DMS53 treated with DMSO at 0.1 percent for 48 hours (cell line): ENCODE measurements at regions not wholly inside any gene's neighbourhood (a gene's known extent, or its start where the extent isn't known, plus 50 kb on each side); places are given as distances from the start of the nearest gene placed in this dataset.

Source experiments
- DNase-seq: peaks from one replicate; lab custom pipeline; 2025; ENCODE audit not compliant: unreplicated experiment; lab: John Stamatoyannopoulos, UW

DNA sequence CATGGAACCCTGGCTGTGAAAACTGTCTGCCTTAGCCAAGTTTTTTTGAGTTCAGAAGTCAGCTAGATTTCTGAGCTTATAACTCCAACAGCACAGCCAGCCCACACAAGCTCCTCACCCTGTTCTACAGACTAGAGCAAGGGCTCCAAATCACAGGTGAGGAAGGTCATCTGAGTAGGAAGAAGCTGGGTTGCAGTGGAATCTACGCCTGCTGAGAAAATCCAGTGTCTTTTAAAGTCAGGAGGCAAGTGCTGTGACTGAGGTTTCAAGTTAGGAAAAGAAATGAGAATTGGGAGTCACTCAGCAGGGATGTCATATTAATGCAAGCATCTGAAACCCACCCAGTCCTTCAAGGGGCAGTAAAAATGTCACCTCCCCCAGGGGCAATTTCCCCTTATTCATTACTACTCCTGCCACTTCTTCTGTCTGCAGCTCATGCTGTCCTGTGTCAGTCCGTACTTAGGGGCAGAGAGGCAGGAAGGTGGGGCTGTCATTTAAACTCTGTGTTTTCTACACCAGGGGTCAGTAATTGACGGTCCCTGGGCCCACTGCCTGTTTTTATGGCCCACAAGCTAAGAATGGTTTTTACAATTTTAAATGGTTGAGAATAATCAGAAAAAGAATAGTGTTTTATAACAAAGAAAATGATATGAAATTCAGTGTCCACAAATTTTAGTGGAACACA lies 551.1 kb downstream of the BCL11A start:
- no peak for DNase-seq

DNA sequence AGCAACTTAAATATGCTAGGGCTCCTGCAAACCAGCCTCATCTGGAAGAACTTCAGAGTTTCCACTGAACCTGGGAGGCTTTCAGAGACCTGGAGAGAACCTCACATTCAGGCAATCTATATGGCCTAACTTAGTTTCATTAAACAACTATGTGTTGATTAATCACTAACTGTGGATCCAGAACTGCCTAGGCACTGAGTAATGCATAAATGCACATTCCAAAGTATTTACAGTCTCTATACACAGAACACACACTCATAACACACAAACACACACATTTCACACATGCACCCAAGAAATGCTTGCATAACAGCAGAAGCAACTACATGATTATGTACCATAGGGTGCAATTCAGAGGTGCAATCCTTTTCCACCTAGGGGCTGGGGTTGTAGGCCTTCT lies 552.8 kb downstream of the BCL11A start:
- DNase-seq = no peak

DNA sequence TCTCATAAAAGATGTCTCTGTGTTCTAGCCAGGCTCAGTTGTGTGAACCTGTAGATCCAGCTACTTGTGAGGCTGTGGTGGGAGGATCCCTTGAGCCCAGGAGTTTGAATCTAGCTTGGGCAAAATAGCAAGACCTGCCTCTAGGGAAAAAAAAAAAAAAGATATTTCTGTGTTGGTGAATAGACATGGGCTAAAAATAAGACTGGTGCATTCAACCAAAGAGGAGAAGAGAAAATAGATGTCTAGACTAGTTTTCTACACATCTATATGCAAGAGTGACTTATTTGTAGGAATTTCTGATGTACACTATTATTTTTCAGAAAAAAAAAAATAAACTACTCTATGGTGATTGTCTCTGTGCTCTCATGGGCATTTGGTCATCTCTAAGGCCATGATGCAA lies 555.1 kb downstream of the BCL11A start:
- no peak for DNase-seq

GRCh38 chr2:59997371-59997770 lies 556.1 kb downstream of the BCL11A start:
- DNase-seq = no peak

- no peak for DNase-seq
Observed at GRCh38 chr2:59996855-59997254, 556.6 kb downstream of the BCL11A start.

- DNase-seq = no peak
Observed at GRCh38 chr2:59993726-59994125, 559.7 kb downstream of the BCL11A start.

GRCh38 chr2:59988341-59988740 lies 565.1 kb downstream of the BCL11A start:
- DNase-seq = no peak

GRCh38 chr2:59986511-59986910 lies 566.9 kb downstream of the BCL11A start:
- no peak for DNase-seq

- no peak for DNase-seq
Observed at GRCh38 chr2:59985923-59986322, 567.5 kb downstream of the BCL11A start.

- no peak for DNase-seq
Observed at GRCh38 chr2:59974051-59974766, 579.2 kb downstream of the BCL11A start.

GRCh38 chr2:59969161-59969560 lies 584.3 kb downstream of the BCL11A start:
- no peak for DNase-seq

DNA sequence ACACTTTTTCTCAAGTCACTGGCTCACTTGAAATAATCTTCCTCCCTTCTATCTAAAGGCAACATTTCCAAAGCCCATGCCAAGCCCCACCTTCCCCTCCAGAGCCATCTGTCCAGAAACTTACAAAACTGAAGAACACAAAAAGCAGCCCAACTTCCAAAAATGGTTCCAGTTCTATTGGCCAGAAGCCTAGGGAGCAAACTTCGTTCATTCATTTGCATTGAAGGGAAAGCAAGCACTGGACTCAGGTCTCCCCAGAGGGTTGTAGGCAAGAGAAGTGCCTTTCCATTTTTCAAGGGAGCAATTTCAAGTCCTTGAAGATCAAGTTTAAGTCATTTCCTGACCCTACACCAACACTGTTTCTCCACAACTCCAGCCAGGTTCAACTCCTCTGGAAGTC lies 585.0 kb downstream of the BCL11A start:
- no peak for DNase-seq

DNA sequence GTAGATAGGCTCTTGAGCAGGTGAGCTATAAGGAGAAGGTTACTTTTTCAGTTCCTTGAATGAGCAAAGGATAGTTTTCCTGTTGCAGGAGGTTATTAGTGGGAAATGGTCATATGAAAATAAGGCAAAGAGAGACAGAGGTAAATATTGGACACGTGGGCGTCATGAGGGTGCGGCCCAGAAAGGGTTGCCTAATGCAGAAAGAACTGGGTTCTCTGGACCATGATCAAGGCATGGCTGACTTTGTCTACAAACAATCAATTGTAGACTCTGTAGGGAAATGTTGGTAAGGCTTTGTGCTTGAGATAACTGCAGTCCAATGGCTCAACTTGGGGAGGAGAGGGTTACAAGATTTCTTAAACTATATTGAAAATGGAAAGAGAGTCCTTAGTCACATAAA lies 585.8 kb downstream of the BCL11A start:
- DNase-seq = no peak

DNA sequence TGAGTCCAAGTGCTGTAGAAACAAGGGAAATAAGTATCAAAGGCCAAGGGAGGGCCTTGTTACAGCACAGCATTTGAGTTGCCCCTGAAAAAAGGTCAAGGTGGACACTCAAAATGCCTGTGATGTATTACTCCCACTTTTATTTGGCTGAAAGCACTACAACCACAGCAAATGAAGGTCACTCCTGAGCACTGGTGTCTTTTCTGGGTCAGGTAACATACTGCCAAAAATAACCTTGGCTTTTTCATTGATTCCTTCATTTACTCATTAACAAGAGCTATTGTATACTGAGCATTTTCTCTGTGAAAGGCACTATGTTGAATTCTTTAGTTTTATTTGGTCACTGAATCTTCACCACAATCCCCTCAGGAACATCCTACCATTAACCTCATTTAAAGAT lies 590.3 kb downstream of the BCL11A start:
- DNase-seq = no peak

DNA sequence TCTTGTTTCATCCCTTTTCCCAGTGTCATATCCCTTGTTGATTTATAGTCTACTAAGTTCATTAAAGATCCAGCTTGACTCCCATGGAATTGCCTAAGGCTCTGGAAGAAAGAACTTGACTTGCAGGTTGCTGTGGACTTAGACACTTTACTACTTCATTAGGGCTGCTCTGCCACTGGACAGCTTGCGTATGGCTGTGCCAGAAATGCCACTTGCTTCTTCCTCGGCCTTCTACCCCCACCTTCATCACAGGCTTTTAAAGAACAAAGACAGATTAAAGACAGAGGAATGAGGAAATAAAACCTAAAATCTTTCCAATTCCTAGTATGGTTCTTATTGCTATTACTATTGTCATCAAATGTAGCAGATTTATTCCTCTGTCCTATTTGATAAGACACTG lies 591.7 kb downstream of the BCL11A start:
- DNase-seq = no peak

DNA sequence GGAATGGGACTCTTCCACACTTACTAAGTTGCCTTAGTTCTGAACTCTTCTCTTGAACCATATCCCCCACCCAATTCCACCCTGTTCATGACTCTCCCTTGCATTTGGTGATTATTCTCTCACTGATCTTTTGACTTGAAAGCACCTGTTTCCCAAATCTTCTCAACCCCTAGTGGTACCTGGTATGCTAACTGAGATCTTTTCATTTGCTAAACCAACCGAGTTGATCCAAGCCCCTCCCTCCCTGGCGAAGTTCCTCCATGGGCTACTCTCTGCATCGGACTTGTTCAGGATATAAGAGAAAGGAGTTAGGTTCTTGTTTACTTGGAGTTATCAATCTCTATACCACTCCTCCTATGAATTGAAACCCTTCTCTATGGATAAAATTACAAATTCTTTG lies 593.5 kb downstream of the BCL11A start:
- no peak for DNase-seq

GRCh38 chr2:59957504-59957903 lies 596.0 kb downstream of the BCL11A start:
- DNase-seq = no peak

DNA sequence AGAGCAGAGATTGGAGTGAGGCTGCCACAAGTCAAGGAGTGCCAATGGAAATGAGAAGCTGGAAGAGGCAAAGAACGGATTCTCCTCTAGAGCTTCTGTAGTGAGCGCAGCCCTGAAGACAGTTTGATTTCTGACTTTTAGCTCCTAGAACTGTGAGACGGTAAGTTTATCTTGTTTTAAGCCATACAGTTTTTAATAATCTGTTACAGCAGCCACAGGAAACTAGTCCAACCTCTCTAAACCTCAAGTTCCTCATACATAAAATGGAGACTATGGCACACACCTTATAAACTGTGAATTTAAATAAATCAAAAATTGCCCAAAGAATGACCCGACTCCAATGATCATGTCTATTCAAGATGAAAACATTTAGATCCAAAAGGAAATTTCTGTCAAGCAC lies 596.5 kb downstream of the BCL11A start:
- DNase-seq = no peak

DNA sequence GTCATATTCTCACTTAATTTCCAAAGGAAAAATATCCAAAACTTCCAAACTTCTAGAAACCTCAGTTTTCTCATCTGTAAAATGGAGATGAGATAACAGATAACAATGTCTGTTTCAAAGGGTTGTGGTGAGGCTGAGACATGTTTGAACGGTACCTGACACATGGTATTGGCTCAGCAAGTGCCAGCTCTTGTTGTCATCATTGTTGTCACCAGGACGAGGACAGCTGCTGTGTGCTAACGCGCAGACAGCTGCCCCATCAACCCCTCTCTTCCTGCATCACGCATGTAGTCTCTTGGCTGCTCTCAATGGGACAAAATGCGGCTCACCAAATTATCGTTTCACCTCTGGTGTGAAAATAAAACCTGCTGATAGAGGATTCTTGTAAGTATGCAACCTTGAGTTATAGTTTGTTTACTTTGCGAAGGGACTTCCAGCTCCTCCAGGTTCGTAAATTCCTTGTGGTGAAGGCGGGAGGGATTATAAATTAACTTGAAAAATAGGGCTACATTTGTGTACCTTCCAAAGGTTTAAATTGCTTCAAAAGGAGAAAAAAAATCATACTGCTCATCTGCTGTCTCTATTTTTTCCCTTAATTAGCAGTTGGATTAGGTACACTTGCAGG lies 605.4 kb downstream of the BCL11A start:
- no peak for DNase-seq

DNA sequence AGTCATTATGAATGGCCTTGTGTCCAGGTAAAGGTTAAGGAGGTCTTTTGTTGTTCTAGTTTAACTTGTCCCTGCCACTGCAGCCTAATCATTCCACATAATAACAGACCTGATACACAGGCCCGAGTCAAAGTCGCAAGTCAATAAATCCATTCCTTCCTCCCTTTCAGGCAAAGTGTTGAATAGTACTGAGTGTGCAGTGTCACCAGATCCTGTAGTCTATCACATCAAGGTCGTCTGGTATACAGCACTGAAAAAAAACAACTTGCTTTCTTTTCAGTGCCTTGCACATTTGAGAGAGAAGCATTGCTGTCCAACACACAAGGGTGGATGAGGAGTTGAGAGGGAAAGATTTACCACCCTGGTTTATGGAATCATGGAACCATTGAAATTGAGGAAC lies 606.2 kb downstream of the BCL11A start:
- no peak for DNase-seq

DNA sequence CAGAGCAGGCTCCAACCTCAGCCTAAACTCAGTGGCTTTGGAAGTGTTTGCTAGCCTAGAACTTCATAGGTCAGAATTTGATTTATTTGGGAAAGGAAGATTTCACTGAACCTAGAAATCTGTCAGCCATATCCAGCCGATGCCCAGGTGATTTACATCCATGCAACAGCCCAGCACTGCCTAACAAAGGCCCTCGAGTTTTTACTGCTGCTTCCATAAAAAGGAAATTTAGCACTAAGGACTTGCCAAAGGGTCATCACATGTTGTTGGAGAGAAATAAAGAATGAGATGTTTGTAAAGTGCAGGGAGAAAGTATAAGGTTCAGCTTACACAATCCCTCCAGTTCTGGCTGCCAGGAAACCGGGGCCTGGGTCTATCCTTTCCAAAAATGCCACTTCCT lies 614.2 kb downstream of the BCL11A start:
- DNase-seq = no peak

DNA sequence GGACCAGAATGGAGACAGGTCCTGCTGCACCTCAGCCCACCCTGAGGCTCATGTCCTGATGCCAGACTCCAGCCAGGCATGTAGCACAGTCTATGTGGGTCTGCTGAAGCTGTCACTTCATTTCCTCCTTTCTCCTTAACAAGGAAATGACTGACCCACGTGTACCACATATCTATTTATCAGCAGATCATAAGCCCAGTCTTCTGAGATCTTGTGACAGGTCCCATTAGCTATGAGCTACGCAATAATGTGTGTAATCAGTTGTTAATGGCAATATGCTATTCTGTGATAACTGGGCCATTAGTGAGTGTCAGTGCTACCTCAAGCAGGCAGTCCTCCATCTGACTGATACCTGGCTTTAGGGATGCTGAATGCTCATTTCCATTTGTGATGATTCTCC lies 615.3 kb downstream of the BCL11A start:
- no peak for DNase-seq
